Calu3 (cell line): ENCODE measurements at regions not wholly inside any gene's neighbourhood (a gene's known extent, or its start where the extent isn't known, plus 50 kb on each side); places are given as distances from the start of the nearest gene placed in this dataset.

Experiments
- BruUV-seq: library from RNA; stranded (reverse); fragments of 400-500 nt; replicated peaks from 2 replicates; lab custom pipeline; 2021; lab: Mats Ljungman, UMichigan
- CTCF ChIA-PET: fragments of 300-600 bp; sonication (Branson Sonifier 250); formaldehyde crosslinking; loops from one replicate; lab custom pipeline; 2022; ENCODE audit warnings: antibody characterized with exemption; lab: Charles Lee
- DNase-seq: peaks from one replicate; pipeline ENCODE4 v3.0.0; 2022
- H3K27ac Mint-ChIP-seq: one replicate; pipeline ENCODE4 v1.8.0; 2022; ENCODE audit warnings: mixed read lengths; ENCODE audit not compliant: unreplicated experiment
- H3K27me3 Mint-ChIP-seq: one replicate; pipeline ENCODE4 v1.8.0; 2022; ENCODE audit warnings: mixed read lengths; ENCODE audit not compliant: unreplicated experiment
- H3K36me3 Mint-ChIP-seq: one replicate; pipeline ENCODE4 v1.8.0; 2022; ENCODE audit warnings: mild to moderate bottlenecking, moderate library complexity, mixed read lengths; ENCODE audit not compliant: insufficient read depth, unreplicated experiment
- H3K4me1 Mint-ChIP-seq: one replicate; pipeline ENCODE4 v1.8.0; 2022; ENCODE audit warnings: mild to moderate bottlenecking, low read depth, mixed read lengths; ENCODE audit not compliant: unreplicated experiment
- H3K4me3 Mint-ChIP-seq: one replicate; pipeline ENCODE4 v1.8.0; 2022; ENCODE audit warnings: mild to moderate bottlenecking, low read depth, moderate library complexity, mixed read lengths; ENCODE audit not compliant: unreplicated experiment
- H3K9me3 Mint-ChIP-seq: one replicate; pipeline ENCODE4 v1.8.0; 2022; ENCODE audit warnings: low read depth, mixed read lengths; ENCODE audit not compliant: unreplicated experiment
- intact Hi-C: fragments of 100-400 bp; cut with micrococcal nuclease; formaldehyde crosslinking; loops from one replicate; pipeline ENCODE4 v1.10.0; 2022; ENCODE audit not compliant: unreplicated experiment
- TF ChIP-seq, protein P1 (sequence below): fragments of 200-600 bp; IDR thresholded peaks from one replicate; pipeline ENCODE4 v1.8.0; 2022; ENCODE audit warnings: antibody characterized with exemption; ENCODE audit not compliant: unreplicated experiment

DNA sequence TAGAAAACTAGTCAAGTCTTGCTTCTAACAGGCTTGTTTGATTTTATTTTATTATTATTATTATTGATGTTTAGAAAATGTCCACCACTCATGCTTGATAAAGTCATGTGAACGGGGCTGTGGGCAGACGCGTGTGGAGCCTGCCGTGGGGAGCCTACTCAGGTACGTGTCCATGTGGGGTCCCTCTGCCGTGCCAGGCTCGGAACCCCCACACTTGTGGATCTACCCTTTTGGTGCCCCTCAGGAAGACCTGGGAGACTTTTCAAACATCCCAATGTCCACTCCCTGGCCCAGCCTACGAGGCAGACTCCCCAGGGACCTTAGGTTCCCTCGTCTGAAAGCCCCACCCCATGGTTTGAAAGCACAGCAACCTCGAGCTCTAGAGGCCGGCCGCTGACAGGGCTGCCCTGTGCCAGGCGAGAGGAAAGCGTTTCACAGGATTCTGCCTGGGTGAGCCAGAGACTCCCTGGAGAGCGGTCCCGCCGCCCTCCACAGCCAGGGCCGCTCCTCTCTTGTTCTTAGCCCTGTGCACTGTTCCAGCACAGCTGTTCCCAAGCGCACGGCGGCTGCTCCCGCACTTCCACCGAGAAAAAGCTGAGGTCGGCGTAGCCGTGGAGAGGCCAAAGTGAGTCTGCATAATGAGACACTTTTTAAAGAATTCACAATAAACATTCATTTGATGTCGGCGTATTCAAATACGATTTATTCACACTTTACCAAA, 249.7 kb downstream of the TTLL2 start:
- TF ChIP-seq, protein P1, sequence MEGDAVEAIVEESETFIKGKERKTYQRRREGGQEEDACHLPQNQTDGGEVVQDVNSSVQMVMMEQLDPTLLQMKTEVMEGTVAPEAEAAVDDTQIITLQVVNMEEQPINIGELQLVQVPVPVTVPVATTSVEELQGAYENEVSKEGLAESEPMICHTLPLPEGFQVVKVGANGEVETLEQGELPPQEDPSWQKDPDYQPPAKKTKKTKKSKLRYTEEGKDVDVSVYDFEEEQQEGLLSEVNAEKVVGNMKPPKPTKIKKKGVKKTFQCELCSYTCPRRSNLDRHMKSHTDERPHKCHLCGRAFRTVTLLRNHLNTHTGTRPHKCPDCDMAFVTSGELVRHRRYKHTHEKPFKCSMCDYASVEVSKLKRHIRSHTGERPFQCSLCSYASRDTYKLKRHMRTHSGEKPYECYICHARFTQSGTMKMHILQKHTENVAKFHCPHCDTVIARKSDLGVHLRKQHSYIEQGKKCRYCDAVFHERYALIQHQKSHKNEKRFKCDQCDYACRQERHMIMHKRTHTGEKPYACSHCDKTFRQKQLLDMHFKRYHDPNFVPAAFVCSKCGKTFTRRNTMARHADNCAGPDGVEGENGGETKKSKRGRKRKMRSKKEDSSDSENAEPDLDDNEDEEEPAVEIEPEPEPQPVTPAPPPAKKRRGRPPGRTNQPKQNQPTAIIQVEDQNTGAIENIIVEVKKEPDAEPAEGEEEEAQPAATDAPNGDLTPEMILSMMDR, result no peak
- H3K36me3 Mint-ChIP-seq, result peaks cover 5% of the 10 kb centered on the region
- no peak for DNase-seq
- no peaks in the 10 kb centered on the region for H3K9me3 Mint-ChIP-seq
- CTCF ChIA-PET, result interaction anchor here (0.6 kb wide), 1 partner anchor 244 kb away, joined by 5 read pairs; no protein-coding TSS in a partner anchor
- no TSS peak for BruUV-seq
- H3K4me1 Mint-ChIP-seq, result no peaks in the 10 kb centered on the region
- intact Hi-C loops, result no loop called here
- H3K27ac Mint-ChIP-seq, result no peak overlapping the region
- H3K4me3 Mint-ChIP-seq, result no peak overlapping the region
- H3K27me3 Mint-ChIP-seq, result peaks cover 7% of the 10 kb centered on the region

DNA sequence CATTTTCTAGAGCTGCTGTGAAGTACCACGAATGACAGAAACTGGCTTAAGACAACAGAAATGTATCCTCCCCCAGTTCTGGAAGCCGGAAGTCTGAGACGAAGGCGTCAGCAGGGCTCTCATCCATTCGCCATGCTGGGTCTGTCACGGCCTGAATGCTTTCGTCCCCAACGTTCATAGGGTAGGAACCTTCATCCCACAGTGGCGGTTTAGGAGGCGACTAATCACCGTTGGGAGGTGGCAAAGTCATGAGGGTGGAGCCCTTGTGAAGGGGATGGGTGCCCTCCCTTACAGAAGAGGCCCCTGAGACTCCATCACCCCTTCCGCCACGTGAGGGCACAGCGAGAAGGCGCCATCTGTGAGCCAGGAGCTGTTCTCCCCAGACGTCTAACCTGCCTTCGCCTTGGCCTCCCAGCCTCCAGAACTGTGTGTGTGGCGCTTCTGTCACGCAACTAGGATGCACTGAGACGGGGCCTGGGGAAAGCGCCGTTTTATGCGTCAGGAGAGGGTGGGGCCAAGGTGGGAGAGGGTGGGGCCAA, 250.3 kb downstream of the TTLL2 start:
- BruUV-seq, result no TSS peak
- H3K4me1 Mint-ChIP-seq, result no peaks in the 10 kb centered on the region

DNA sequence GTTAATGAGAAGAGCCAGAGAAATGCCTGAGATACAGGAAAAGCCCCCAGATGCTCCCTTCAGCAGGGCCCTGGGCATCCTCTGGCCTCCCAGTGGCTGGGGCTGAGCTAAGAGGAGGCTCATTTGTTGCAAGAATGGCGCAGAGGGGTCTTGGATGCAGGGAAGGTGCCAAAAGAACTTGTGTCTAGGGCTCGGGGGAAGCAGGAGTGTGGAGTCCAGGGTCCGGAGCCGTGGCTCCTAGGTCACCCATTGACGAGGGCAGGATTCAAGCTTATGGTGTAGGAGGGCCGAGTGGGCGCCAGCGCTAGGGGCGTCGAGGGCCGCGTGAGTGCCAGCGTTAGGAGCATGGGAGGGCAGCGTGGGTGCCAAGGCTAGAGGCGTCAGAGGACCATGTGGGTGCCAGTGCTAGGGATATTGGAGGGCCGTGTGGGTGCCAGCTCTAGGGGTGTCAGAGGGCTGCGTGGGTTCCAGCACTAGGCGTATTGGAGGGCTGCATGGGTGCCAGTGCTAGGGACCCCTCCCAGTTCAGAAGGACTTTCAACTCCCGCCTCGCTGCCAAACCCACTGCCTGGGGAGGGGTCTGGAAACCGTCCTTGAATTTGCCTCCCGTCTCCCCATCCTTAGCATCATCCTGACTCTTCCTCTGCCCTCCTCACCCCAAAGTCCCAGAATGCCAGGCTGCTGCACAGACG, 250.5 kb upstream of the AFDN start:
- no peak overlapping the region for H3K4me3 Mint-ChIP-seq
- BruUV-seq, result no TSS peak
- intact Hi-C loops, result no loop called here
- CTCF ChIA-PET, result no interaction called here
- no peaks in the 10 kb centered on the region for H3K9me3 Mint-ChIP-seq
- DNase-seq, result no peak
- H3K36me3 Mint-ChIP-seq, result peaks cover 5% of the 10 kb centered on the region
- TF ChIP-seq, protein P1, result no peak
- H3K27ac Mint-ChIP-seq, result no peak overlapping the region
- H3K4me1 Mint-ChIP-seq, result no peaks in the 10 kb centered on the region
- H3K27me3 Mint-ChIP-seq, result peaks cover 8% of the 10 kb centered on the region

More for the DNA sequence above, 250.3 kb downstream of the TTLL2 start:
- DNase-seq, result no peak
- intact Hi-C loops, result no loop called here
- CTCF ChIA-PET, result no interaction called here
- Mint-ChIP-seq H3K27ac (no peak overlapping the region), H3K9me3 (no peaks in the 10 kb centered on the region), H3K27me3 (peaks cover 8% of the 10 kb centered on the region), H3K4me3 (no peak overlapping the region), H3K36me3 (peaks cover 5% of the 10 kb centered on the region)
- TF ChIP-seq, protein P1, result no peak

DNA sequence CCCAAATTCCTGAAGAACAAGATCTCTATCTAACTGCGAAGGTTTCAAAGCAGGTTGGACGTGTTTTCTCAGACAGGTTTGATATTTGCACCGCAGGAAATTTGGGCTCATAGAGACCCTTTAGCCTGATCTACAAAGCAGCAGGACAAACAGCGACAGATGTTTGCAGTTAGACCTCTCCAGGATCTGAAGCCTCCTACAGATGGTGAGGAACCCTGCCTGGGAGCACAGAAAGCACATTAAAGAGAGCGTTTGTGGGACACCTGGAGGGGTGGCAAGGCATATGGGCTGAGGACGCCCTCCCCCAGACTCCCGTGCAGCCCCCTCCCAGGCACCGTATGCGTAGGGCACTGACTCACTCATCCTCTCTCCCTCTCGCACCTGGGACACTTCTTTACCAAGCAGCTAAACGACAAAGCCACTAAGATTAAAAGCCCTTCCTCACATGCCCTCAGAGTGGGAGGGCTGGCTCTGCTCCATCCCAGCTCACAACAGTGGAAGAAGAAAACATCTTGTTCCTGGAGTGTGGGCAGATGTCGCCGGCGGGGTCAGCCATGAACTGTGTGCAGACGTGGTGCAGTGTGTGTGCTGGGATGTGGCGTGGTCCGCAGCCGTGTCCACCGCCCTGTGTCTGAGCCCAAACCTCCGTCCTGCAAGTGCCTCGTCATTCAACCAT, 249.7 kb upstream of the AFDN start:
- CTCF ChIA-PET, result no interaction called here
- TF ChIP-seq, protein P1, result no peak
- Mint-ChIP-seq H3K27me3 (peaks cover 8% of the 10 kb centered on the region), H3K4me3 (no peak overlapping the region), H3K4me1 (no peaks in the 10 kb centered on the region), H3K9me3 (no peaks in the 10 kb centered on the region), H3K27ac (no peak overlapping the region), H3K36me3 (peaks cover 5% of the 10 kb centered on the region)
- no TSS peak for BruUV-seq
- no peak for DNase-seq
- intact Hi-C loops, result no loop called here
